ENCODE measurements at regions not wholly inside any gene's neighbourhood (a gene's known extent, or its start where the extent isn't known, plus 50 kb on each side); places are given as distances from the start of the nearest gene placed in this dataset.

DNA sequence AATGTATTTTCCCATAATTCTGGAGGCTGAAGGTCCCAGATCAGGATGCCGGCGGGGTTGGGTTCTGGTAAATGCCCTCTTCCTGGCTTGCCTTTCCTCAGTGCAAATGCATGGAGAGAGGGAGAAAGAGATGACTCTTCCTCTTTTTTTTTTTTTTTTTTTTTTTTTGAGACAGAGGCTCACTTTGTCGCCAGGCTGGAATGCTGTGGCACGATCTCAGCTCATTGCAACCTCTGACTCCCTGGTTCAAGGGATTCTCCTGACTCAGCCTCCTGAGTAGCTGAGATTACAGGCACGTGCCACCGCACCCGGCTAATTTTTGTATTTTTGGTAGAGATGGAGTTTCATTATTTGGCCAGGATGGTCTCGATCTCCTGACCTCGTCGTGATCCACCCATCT lies 300.0 kb upstream of the TAS2R1 start:
- FAIRE-seq (no peak), DNase-seq (ENCODE audit: low spot score in 2 of 2) (no peak)

DNA sequence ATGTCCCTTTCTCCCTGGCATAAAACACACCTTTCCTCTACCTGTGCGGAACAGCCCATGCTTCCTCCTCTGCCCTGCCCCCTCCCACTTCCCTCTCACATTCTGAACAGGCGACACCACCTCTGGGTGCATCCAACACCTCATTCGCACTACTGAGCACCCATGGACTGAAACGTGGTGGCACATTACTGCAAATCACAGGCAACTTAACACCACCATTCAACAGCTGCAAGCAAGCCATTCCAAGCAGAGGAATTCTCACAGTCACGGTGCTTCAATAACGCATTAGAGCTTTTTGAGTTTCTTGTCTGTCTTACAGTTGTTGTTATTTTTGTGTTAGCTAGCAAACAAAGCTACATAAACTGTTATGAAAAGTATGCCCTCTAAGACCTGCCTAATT lies 298.2 kb upstream of the TAS2R1 start:
- FAIRE-seq = no peak
- no peak for DNase-seq (ENCODE audit: low spot score in 2 of 2)

DNA sequence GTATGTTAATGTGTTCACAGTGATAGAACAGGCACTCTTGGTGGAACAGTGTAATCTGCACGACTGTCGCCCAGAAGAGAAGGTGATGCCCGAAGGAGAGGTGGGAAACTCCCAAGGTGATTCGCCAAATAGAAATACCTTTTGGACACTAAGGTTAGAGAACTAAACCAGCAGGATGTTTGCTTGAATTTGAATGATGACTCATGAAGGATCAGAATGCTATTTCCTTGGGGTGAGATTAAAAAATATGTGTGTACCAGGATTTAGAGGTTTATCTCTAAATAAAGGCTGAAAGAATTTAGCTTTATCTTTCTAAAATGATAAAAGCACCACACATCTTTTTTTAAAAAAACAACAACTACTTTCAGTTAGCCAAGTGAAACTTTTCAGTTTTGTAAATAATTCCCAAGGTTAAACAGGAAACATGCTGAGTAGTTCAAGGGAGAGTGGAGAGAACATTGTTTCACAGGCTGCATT lies 297.4 kb upstream of the TAS2R1 start:
- DNase-seq (ENCODE audit: low spot score in 2 of 2) = no peak

DNA sequence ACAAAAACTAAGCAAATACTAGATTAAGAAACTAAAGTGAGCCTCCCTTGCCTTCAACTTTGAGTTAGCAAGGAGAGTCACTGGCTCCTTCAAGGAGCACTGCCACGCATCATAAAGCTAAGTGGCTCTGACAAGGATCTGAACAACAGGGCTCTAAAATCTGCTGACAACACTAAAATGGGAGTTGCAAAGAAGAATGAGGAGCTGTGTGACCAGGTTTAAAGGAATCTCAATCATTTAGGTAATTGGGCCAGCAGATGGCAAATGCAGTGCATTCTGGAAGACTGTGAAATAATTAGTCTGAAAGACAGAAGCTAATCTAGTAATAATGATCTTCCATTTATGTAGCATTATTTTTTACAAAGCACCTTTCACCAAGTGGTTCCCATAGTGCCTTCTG lies 297.0 kb upstream of the TAS2R1 start:
- FAIRE-seq (no peak), DNase-seq (ENCODE audit: low spot score in 2 of 2) (no peak)

More for the DNA sequence above, 297.4 kb upstream of the TAS2R1 start:
- no peak for FAIRE-seq

DNA sequence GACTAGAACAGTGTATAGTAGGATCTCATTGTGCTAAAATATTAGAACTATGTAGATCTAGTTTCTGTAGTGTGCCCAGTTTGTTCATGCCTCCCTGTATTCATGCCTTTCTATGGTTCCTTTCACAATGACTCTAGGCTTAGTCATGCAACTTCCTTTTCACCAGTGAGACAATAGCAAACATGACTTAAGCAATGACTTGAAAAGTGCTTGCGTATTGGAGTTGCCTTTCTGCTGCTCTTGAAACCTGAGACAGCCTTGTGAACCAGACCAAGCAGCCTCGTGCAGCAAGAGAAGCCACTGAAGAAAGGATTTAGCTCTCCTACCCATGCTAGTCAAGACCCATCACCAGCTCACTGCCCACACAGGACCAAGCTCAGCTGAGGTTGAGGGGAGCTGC lies 294.5 kb upstream of the TAS2R1 start:
- FAIRE-seq (no peak), DNase-seq (ENCODE audit: low spot score in 2 of 2) (no peak)

DNA sequence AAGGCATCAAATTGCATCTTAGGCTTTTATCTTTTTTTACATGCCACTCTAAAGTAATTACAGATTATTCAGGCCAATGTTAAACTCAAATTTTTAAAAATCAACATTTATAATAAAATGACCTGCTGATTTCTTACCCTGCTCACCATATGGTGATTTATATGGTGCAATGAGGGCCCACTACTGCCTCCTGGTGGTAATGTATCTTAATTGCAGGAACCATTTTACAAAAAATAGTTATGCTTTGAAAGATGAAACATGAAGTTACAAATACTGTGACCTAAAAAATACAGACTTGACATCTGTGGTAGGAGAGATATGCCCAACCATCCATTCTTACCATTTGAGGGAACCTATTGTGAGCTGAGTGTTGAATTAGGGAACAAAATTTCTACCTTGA lies 292.6 kb upstream of the TAS2R1 start:
- FAIRE-seq (no peak), DNase-seq (ENCODE audit: low spot score in 2 of 2) (no peak)

DNA sequence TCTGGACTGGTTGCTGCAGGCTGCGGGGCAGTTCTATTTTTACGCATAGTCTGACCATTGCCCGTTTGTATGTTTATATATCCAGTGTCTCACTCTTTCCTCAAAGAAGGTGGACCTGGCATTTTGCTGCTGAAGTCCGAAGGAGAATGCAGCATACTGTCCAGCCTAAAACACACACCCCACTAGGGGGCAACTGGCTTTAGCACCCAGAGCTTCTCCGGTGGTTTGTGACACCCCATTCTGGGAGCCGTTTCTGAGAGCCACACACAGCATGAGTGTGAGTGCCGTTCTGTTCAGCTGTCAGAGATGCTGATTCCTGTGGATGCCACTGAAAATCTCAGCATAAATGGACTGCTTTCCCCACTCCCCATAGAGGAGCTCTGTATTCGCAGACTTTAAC lies 290.5 kb upstream of the TAS2R1 start:
- DNase-seq (ENCODE audit: low spot score in 2 of 2) (no peak), FAIRE-seq (no peak)

DNA sequence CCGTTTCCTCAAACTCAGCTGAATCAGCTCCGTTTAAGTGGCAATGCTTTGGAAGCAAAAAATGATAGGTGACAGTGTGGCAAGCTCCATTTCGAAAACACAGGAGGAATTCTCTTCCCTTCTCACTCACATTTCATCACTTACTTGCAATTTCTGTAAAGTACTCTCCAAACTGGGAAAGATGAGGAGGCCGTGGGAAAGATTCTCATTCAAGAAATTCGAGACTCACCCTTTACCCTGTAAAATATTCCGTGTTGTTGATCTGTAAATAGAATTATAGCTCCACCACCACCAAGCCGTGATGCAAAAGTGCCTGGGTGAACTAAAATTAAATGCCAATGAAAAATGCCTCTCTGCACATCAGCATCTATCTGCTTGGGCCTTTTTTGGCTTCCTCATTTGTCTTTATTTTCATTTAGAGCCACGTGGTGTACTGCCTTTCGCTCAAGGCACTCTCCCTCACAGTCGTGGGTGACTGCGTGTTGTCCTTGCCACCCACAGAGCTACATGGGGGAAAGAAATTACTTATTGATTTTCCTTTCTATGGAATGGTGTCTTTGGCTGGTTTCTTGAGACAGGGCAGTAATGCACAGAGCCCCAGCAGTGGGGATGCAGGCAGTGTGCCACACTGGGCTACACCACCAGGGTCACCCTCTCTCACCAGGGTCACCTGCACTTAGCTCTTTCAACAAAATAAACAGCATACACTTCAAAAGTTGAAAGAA lies 289.3 kb upstream of the TAS2R1 start:
- FAIRE-seq (no peak), DNase-seq (ENCODE audit: low spot score in 2 of 2) (no peak)

DNA sequence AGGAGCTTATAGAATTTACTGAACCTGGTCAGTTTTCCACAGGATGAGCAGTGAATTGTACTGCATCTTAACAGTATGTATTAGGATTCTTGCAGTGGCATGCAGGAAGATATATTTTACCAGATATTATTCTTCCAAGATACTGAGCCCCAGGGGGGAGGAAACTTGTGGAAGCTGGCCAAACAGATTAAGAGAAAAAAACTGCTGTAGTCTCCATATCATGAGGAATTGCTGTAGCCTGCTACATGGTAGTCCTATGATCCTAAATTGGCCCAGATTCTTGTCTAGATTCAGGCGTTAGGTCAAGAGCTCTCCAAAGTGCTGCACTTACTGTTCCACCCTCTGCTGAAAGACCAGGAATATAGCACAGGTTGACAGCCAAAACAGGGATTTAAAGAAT lies 275.5 kb upstream of the TAS2R1 start:
- no peak for FAIRE-seq
- DNase-seq (ENCODE audit: low spot score in 2 of 2) = no peak

DNA sequence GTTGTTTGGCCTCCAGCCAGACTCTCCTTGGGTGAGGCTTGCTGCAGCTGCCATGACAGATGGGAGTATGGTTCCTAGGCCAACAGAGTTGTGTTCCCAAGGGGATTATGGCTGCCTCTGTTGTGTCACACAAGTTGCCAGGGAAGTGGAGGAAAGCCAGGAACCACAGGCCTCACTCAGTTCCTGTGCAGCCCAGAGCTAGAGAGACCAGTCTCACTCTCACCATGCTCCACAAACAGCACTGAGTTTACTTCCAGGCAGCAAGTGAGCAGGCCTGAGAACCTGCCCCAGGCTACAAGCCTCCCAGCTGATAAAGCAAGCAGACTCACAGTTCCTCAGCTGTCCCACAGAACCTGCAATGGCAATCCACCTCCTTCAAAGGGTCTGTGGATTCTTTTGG lies 273.6 kb upstream of the TAS2R1 start:
- DNase-seq (ENCODE audit: low spot score in 2 of 2) (no peak), FAIRE-seq (no peak)

DNA sequence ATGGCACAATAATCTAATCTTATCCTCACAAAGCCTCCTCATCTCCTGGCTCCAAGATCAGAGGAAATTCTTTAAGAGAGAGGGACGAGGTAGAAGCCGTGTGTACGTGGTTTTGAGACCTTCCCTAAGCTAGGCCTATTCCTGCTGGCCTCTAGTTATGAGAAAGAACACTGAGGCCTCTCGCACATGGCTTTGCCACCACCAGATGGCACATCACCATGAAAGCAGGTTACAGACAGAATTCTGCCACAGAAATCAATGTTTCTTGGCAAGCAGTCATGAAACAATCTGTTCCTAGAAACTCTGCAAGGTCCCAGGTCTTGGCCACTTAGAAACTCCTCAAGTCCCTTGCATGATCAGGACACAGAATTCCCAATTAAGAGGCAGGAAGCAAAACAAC lies 268.2 kb upstream of the TAS2R1 start:
- no peak for FAIRE-seq

DNA sequence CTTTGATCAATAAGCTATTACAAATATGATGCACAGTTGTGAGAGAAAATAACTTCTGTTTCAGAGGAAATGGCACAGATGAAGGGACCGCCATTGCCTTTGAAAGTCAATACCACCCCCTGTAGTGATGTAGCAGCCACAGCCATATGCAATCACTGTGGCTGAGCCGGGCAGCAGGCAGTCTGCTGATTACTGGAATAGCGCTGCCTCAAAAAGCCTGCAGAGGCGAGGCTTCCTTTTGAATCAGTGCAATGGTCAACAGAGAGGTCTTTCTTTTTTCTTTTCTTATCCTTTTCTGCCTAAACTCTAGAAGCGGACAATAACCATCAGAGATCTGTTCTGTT lies 265.1 kb upstream of the TAS2R1 start:
- FAIRE-seq (no peak), DNase-seq (ENCODE audit: low spot score in 2 of 2) (no peak)

More for the DNA sequence above, 268.2 kb upstream of the TAS2R1 start:
- DNase-seq (ENCODE audit: low spot score in 2 of 2) = peak; percentile 4 to 13

DNA sequence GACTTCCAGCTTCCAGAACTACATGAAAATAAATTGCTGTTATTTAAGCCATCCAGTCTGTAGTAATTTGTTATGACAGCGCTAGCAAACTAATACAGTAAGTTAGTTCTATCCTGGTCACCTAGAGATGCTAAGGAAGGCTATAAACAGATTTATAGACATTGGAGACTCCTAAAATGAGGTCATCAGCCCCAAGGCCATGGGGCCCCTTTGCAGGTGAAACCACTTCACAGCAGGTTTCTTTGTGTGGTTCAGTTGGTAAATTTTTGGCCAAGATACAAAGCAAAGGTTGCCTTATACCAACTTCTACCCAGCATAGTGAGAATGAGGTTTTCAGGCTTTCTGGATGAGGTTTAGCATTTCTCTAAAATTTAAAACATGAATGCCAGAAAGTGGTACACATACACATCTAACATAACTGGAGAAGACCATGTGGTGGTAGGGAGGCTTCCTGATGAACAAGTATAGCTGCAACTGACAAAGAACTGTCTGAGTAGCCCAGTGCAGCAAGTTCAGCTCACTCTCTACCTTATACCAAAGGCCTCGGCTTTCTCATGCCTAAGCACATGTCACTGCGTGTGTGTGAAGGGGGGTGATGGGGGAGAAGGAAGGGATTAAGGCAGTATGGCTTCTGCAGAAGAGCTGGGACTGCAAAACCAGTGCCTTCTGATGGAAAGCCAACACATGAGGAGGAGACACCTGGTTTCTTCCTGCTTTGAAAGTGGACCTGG lies 264.6 kb upstream of the TAS2R1 start:
- FAIRE-seq (no peak), DNase-seq (ENCODE audit: low spot score in 2 of 2) (no peak)

DNA sequence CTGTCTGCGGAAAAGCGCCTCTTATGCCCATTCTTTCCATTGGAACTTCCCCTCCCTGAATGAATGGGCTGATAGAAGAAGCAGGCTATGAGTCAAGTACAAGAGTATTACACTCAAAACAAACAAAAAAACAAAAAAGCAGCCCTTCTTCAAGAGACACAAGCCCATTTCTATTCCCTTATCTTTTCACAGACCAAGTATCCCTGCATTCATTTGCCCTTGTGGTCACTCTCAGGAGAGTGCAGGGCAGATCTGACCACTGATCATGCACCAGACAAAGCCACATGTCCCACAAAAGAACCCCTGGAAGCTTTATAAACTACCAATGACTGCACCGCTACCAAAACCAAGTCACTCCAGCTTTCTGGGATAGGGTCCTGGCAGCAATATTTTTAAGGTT lies 262.5 kb upstream of the TAS2R1 start:
- no peak for DNase-seq (ENCODE audit: low spot score in 2 of 2)
- FAIRE-seq = no peak

DNA sequence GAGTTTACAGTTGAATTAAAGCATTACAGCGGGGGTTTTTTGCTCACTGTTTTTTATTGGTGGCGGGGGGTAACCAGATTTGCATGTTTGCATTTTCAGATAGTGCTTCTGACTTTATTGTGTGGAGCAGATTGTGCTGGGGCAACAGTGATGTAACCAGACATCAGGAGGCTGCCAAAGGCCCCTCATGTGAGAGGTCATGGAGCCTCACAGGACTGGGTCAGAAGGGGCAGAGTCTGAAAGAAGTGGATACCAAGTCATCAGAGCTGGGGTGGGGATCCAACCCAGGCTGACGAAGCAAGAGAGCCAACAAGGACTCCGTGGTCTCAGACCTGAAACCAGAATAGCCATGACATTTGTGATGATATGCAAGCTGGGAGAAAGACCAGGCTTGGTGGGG lies 259.4 kb upstream of the TAS2R1 start:
- DNase-seq (ENCODE audit: low spot score in 2 of 2) (no peak), FAIRE-seq (no peak)

DNA sequence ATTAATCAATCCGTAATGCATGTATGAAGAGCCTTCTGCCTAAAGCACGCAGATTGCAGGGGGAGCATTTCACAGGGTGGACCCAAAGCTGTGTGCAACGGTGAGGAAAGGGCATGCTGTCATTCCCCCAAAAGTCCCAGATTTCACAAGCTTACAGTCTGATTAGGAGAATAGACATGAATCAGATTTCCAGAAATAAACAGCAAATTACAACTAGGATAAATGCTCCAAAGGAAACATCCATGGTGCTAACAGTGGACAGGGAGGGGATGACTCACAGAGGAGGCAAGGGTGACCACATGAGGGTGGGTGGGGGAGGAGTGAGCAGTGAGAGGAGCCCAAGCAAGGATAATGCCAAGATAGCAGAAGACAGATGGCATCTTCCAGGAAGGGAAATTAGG lies 258.4 kb upstream of the TAS2R1 start:
- DNase-seq (ENCODE audit: low spot score in 2 of 2) = peak in 1 of 2 donors; percentile 12
- no peak for FAIRE-seq

DNA sequence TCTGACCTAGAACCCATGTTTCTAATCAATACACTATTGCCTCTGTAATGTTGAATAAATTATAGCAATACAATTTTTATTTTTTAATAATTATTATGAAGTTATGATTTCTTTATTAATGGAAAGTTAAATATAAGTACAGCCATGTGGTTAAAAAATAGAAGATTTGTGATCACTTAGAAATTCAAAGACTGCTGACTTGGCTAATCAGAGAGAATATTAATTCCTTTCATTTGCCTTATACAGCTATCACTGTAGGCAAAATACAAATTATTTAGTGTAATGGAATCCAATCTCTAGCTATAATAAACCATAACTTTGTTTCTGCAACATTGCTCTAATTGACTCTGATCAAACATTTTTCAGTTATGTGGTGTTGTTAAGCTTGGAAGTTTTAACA lies 255.0 kb upstream of the TAS2R1 start:
- DNase-seq (ENCODE audit: low spot score in 2 of 2) = no peak
- FAIRE-seq = no peak

DNA sequence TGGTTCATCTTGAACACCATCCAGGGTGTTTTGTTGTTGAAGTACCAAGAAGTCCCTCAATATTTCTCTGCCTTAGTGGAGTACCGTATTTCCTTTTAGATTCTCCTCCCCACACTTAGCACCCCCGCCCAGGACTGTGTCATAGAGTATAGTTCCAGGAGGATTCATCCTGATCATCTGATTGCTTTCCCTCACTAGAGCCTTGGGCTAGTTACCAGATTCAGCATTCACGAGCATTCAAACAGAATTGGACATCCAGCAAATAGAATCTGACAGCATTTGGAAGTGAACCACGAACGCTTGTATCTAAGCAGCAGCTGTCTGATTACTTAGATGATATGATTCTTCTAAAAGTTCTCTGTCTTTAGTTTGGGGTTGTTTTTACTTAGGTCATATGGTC lies 248.1 kb upstream of the TAS2R1 start:
- DNase-seq (ENCODE audit: low spot score in 2 of 2) = no peak
- no peak for FAIRE-seq

DNA sequence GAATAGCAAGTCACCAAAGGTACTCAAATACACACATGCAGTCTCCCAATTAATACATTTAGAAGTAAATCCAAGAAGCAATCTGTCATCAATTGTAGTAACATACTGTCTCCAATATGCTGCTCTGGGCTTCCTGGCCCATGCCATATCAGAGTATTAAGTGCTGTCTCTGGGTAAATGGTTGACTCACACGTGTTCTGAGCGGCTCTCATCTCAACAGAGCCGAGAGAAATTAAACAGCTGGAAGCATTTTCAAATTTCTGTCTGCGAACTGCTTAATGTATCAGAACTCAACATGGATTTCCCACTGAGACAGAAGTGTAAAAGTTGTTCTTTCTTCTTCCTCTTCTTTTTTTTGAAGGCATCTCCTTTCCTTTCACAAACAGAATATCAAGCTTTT lies 247.3 kb upstream of the TAS2R1 start:
- FAIRE-seq (no peak), DNase-seq (ENCODE audit: low spot score in 2 of 2) (no peak)

DNA sequence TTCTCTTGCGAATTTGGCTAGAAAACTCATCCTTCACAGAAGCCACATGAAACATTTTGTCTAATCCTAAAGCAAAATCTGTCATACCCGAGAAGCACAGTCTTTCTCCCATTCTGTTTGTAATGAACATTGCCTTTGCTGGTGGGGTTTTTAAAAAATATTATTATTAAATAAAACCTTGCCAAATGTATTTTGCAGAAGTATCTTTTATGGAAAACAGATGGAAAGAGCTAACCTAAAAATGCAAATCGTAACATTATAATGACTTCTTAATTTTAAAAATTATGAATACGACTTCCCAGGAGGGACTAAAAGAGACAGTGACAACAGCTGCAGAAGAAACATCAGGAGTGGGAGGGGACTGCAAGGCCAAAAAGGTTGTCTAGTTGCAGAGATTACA lies 246.3 kb upstream of the TAS2R1 start:
- DNase-seq (ENCODE audit: low spot score in 2 of 2) (no peak), FAIRE-seq (no peak)

DNA sequence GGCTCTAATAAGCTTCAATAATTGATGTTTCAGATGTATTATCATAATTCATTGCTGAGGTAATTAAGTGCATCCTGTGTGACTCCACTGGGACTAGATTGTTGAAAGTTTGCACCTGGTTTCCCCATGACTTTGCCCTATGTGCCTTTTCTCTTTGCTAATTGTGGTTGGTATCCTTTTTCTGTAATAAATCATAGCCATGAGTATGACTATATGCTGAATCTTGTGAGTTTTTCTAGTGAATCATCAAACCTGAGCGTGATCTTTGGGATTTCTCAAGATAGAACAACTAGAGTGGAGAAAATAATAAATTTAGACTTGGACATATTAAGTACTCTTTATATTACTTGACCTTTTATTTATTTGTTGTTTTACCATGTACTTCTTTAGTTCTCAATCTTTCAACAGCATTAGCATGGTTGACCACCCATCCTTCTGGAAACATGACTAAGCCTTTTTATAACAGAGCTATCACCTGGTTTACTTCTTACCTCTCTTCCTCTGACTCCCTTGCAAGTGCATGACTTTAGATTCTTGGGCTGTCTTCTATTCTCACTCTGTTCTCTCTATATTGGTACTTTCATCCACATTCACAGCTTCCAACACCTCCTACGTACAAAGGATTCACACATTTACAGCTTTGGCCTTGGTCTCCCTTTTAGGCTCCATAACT lies 239.6 kb upstream of the TAS2R1 start:
- FAIRE-seq = no peak
- DNase-seq (ENCODE audit: low spot score in 2 of 2) = no peak

DNA sequence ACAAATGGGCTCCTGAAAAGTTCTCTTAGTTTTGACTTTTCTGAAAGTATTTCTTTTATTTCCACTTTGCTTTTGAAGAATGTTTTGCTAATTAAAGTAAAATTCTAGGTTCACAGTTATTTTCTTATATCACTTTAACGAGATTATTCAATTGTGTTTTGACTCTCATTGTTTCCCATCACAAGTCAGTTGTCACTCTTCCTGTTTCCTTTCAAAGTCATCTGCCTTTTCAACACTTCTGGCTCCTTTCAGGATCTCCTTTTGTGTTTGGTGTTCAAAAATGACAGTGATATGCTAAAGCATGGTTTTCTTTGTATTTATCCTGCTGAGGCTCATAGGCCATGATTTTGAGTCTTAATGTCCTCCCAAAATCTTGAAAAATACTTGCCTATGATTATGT lies 235.4 kb upstream of the TAS2R1 start:
- DNase-seq (ENCODE audit: low spot score in 2 of 2) (no peak), FAIRE-seq (no peak)
